Epithelial cell of proximal tubule (primary cell): ENCODE measurements at regions not wholly inside any gene's neighbourhood (a gene's known extent, or its start where the extent isn't known, plus 50 kb on each side); places are given as distances from the start of the nearest gene placed in this dataset.

Experiments
- DNase-seq: peaks from one replicate; pipeline ENCODE4 v3.0.0-alpha.2; 2011; ENCODE audit warnings: low read depth
- H3K4me3 ChIP-seq: 2 replicates; pipeline ENCODE4 v1.5.1; 2011; ENCODE audit warnings: low read depth, mild to moderate bottlenecking, low read length
- TF ChIP-seq, protein P1 (sequence below): conservative IDR thresholded peaks from 2 replicates; pipeline ENCODE4 v1.5.1; 2012; ENCODE audit warnings: low read depth, mild to moderate bottlenecking, low read length

DNA sequence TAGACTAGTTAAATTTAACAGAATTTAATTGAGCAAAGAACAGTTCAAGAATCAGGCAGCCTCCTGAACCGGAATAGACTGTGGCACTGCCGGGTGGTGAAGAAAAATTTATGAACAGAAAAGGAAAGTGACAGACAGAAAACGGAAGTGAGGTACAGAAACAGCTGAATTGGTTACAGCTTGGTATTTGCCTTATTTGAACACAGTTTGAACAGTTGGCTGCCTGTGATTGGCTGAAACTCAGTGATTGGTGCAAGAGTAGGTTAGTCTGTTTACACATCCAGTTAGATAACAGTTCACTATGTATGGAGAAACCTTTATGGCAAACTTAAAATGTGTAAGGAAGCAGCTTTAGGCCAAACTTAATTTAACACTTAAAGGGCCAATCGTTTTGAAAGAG is 116.0 kb upstream of the CITED2 start:
- DNase-seq: no peak
- TF ChIP-seq, protein P1, sequence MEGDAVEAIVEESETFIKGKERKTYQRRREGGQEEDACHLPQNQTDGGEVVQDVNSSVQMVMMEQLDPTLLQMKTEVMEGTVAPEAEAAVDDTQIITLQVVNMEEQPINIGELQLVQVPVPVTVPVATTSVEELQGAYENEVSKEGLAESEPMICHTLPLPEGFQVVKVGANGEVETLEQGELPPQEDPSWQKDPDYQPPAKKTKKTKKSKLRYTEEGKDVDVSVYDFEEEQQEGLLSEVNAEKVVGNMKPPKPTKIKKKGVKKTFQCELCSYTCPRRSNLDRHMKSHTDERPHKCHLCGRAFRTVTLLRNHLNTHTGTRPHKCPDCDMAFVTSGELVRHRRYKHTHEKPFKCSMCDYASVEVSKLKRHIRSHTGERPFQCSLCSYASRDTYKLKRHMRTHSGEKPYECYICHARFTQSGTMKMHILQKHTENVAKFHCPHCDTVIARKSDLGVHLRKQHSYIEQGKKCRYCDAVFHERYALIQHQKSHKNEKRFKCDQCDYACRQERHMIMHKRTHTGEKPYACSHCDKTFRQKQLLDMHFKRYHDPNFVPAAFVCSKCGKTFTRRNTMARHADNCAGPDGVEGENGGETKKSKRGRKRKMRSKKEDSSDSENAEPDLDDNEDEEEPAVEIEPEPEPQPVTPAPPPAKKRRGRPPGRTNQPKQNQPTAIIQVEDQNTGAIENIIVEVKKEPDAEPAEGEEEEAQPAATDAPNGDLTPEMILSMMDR: no peak
- no peak overlapping the region for H3K4me3 ChIP-seq

DNA sequence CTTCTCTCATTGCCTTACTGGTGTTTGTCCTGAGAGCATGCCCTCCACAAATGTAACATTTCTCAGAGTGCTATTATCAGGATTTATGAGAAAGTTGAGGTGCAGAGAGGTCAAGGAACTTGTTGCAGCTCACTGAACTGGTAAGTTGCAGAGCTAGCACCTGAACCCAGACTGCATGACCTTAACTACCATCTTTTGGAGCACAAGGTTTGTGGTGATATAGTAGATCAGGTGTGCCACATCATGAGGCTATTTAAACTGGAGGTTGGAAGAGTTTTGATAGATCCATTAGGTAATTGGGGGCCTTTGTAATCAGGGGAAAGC is 112.0 kb upstream of the CITED2 start:
- TF ChIP-seq, protein P1: no peak
- DNase-seq: peak; percentile 32
- no peak overlapping the region for H3K4me3 ChIP-seq

DNA sequence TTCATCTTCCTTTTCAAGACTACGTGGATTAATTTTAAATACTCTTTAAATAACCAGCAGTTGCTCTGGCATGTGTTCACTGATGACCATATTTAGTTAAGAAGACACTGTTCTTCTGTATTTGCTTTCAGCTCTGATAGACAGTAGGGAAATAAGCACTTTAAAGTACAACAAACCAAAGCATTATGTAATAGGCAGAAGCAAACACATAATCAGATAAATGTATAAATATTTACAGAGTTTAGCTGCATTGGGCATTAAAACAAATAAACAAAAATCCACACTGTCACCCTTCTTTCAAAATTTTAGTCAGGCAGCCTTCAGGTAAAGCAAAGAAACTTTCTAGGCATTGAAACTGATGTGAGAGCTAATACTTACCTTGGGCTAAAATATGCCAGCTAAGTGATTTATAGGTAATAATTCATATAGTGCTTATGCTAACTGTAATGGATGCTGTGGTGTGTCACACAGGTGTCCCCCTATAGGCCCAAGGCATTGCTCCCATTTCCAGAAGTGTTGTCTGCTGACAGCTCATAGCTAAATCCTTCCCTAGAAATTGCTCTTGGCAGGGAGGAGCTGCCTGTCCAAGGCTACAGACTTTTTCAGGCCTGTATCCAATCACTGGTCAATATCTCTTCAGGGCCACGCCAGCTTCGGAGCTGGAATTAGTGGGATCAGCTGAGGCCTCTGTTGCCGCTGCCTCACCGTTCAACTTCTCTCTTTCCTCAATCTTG is 111.5 kb upstream of the CITED2 start:
- H3K4me3 ChIP-seq: no peak overlapping the region
- TF ChIP-seq, protein P1: no peak
- no peak for DNase-seq

DNA sequence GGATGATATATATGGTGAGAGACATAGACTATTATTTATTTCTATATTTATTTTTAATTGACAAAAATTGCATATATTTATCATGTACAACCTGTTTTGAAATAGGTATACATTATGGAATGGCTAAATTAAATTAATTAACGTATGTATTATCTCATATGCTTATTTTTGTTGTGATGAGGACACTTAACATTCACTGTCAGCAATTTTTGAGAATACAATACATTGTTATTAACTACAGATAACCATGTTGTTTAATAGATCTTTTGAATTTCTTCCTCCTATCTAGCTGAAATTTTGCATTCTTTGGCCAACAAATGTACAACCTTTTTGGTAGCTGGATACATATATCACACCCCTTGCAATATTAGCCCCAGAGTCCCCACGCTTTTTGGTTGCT is 110.7 kb upstream of the CITED2 start:
- no peak for DNase-seq
- H3K4me3 ChIP-seq: no peak overlapping the region
- TF ChIP-seq, protein P1: no peak

DNA sequence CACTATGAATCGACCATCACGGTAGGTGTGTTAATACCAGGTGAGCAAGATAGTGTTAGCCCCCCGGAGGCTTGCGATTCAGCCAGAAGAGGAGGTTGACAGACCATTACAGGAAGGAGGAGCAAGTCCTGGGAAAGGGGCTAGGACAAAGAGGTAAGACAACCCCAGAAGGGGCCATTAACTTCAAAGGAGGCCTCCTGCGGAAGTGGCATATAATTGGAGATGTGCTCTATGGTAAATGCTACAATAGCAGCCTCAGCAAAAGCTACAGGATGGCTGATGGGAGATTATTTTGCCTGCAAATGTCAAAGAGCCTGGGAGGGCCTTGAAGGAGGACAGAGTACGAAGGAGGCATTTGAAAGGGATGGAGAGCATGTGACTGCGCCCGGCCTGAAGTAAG is 108.6 kb upstream of the CITED2 start:
- TF ChIP-seq, protein P1: no peak
- DNase-seq: no peak
- H3K4me3 ChIP-seq: no peak overlapping the region

DNA sequence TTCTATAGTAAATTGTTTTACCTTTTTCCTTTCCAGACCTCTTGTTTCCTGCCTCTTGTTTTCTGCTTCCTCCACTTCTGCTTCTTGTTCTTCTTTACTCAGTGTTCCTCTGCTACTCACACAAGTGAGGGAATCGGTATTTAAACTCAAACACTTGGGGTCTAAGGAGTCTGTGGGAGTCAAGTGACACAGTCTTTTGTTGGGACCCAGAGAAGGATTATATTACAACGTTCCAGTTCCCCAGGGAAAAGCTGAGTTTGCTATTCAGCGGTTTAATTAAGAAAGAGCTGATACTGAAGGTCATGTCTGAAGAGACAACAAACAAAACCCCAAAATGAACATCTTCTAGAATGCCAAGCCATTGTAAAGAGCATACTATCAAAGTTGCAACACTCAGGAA is 107.8 kb upstream of the CITED2 start:
- DNase-seq: no peak
- TF ChIP-seq, protein P1: no peak
- no peak overlapping the region for H3K4me3 ChIP-seq

DNA sequence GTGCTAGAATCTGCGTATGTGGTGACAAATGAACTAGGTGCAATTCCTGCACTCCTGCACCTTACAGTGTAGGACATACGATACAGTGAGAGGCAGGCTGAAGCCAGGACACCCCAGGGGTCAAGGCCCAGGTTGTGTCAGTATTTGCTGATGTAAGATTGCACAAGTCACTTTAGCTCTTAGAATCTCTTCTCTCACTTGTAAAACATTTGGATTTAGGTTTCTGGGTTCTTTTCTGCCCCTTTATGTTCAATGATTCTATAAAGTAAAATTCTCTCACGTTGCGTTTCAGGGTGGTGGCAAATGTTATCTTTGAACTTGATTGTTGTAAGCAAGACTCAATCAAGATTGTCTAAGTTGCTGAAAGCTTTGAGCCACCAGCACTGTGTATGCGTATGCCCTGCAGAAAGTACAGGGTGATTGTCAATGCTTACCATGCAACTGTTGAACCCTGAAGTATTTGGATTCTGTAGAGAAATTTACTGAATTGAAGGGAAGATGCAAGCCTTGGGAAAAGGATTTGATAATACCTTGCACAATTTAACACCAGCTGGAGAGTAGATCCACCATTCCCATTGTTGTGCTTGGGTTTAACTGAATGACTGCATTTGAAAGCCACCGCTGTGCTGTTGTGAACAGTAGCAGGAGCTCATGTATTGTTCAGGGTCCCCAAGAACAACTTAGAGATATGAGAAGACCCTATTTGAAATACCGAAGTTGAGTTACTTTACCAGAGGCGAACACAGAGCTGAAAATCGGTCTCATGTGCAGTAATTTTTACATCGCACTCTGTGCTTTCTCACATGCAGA is 106.1 kb upstream of the CITED2 start:
- TF ChIP-seq, protein P1: no peak
- no peak overlapping the region for H3K4me3 ChIP-seq
- no peak for DNase-seq
